Fibroblast of the aortic adventitia (primary cell): ENCODE measurements at regions not wholly inside any gene's neighbourhood (a gene's known extent, or its start where the extent isn't known, plus 50 kb on each side); places are given as distances from the start of the nearest gene placed in this dataset.

Experiments
- DNase-seq: peaks from one replicate; pipeline ENCODE4 v3.0.0-alpha.2; 2010; ENCODE audit warnings: low read depth
- H3K4me3 ChIP-seq: 2 replicates; pipeline ENCODE4 v1.5.1; 2011; ENCODE audit warnings: low read depth, mild to moderate bottlenecking, control low read depth, low read length, moderate library complexity
- CTCF ChIP-seq: IDR thresholded peaks from 2 replicates; pipeline ENCODE4 v1.5.1; 2011; ENCODE audit warnings: mild to moderate bottlenecking, low read length, control low read depth, inconsistent platforms; ENCODE audit not compliant: insufficient read depth

GRCh38 chr18:2091937-2092336 is 479.4 kb downstream of the METTL4 start:
- no peak for TF ChIP-seq CTCF
- DNase-seq, result no peak
- no peak overlapping the region for H3K4me3 ChIP-seq

GRCh38 chr18:2096551-2096950 is 474.8 kb downstream of the METTL4 start:
- no peak overlapping the region for H3K4me3 ChIP-seq
- peak; percentile 22 for DNase-seq
- TF ChIP-seq CTCF, result no peak

- no peak for DNase-seq
- TF ChIP-seq CTCF, result no peak
- H3K4me3 ChIP-seq, result no peak overlapping the region
These were observed 470.6 kb downstream of the METTL4 start for GRCh38 chr18:2100694-2101213.

- no peak for DNase-seq
- H3K4me3 ChIP-seq, result no peak overlapping the region
- TF ChIP-seq CTCF, result no peak
These were observed 469.3 kb downstream of the METTL4 start for GRCh38 chr18:2102022-2102421.

- H3K4me3 ChIP-seq, result no peak overlapping the region
- no peak for TF ChIP-seq CTCF
- no peak for DNase-seq
These were observed 468.0 kb downstream of the METTL4 start for GRCh38 chr18:2103299-2103698.

- TF ChIP-seq CTCF, result peak; percentile 77
- DNase-seq, result peak; percentile 66
- no peak overlapping the region for H3K4me3 ChIP-seq
These were observed 466.5 kb downstream of the METTL4 start for GRCh38 chr18:2104620-2105462.
